Thyroid gland (tissue), 4 donors: ENCODE measurements at regions not wholly inside any gene's neighbourhood (a gene's known extent, or its start where the extent isn't known, plus 50 kb on each side); places are given as distances from the start of the nearest gene placed in this dataset.
"Not testable (repeated sequence)": the region's sequence is repeated elsewhere in the genome, so short reads cannot be mapped to it uniquely, and the experiment has no call there.

ENCODE experiments used
- CTCF ChIP-seq, 6 experiments: fragments of 200-600 bp in 3 of 6; fragments of 450-650 bp in 3 of 6; sonication (generic) in 3 of 6; IDR thresholded peaks; one replicate each; pipeline ENCODE4 v1.5.1; 2016 to 2019; ENCODE audit warnings: antibody characterized with exemption in 6 of 6, mild to moderate bottlenecking in 2 of 6, inconsistent platforms in 1 of 6, moderate library complexity in 1 of 6
- POLR2A ChIP-seq, 2 donors: fragments of 450-650 bp; IDR thresholded peaks; one replicate each; pipeline ENCODE4 v1.6.1; 2017; ENCODE audit warnings: antibody characterized with exemption in 2 of 2, mild to moderate bottlenecking in 2 of 2, moderate library complexity in 1 of 2

GRCh38 chr22:49669969-49670455, 157.7 kb downstream of the BRD1 start:
- TF ChIP-seq CTCF, POLR2A (IDR thresholded peaks at IDR 0.05): not testable (repeated sequence)
